ENCODE measurements at regions not wholly inside any gene's neighbourhood (a gene's known extent, or its start where the extent isn't known, plus 50 kb on each side); places are given as distances from the start of the nearest gene placed in this dataset.

GRCh38 chr4:108535757-108536156, 84.6 kb upstream of the RPL34 start:
- TF ChIP-seq, protein P1, sequence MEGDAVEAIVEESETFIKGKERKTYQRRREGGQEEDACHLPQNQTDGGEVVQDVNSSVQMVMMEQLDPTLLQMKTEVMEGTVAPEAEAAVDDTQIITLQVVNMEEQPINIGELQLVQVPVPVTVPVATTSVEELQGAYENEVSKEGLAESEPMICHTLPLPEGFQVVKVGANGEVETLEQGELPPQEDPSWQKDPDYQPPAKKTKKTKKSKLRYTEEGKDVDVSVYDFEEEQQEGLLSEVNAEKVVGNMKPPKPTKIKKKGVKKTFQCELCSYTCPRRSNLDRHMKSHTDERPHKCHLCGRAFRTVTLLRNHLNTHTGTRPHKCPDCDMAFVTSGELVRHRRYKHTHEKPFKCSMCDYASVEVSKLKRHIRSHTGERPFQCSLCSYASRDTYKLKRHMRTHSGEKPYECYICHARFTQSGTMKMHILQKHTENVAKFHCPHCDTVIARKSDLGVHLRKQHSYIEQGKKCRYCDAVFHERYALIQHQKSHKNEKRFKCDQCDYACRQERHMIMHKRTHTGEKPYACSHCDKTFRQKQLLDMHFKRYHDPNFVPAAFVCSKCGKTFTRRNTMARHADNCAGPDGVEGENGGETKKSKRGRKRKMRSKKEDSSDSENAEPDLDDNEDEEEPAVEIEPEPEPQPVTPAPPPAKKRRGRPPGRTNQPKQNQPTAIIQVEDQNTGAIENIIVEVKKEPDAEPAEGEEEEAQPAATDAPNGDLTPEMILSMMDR (conservative IDR thresholded peaks at IDR 0.05) = no peak
- peak overlapping the region; percentile 50 for H3K27ac ChIP-seq

GRCh38 chr4:108533876-108534275, 86.5 kb upstream of the RPL34 start:
- TF ChIP-seq, protein P1 (conservative IDR thresholded peaks at IDR 0.05) = no peak
- H3K27ac ChIP-seq = no peak overlapping the region

DNA sequence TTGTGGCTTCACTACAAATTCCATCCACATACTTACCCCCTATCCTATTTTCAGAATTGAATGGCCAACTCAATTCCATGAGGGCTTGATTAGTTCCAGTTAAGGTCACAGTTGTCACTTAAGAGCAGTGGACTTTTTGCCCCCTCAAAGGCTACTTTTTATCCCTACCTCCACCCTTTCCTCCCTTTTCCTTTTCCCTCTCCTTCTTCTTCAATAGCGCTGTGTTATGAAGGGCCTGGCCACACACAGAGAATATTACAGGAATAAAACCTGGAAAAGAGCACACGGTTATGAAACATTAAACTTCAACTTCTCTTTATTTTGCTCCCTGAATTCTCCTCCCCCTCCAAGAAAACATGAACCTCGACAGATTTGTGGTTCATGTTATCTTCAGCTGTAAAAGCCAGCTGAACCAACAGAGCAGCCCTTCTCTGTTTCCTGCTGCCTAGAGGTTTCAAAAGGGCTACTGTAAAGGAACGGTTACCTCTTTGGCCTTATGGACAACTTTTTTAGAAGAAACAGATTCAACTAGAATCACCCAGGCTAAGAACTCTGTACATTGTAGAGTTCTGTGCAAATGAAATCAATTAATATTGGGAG, 87.0 kb upstream of the RPL34 start:
- H3K27ac ChIP-seq = no peak overlapping the region
- TF ChIP-seq, protein P1 (conservative IDR thresholded peaks at IDR 0.05) = no peak

- H3K27ac ChIP-seq = no peak overlapping the region
- TF ChIP-seq, protein P1 (conservative IDR thresholded peaks at IDR 0.05) = no peak
These were observed 87.6 kb upstream of the RPL34 start for GRCh38 chr4:108532738-108533137.

GRCh38 chr4:108532187-108532586, 88.2 kb upstream of the RPL34 start:
- H3K27ac ChIP-seq = no peak overlapping the region
- TF ChIP-seq, protein P1 (conservative IDR thresholded peaks at IDR 0.05) = no peak

GRCh38 chr4:108531461-108531860, 88.9 kb upstream of the RPL34 start:
- no peak overlapping the region for H3K27ac ChIP-seq
- TF ChIP-seq, protein P1 (conservative IDR thresholded peaks at IDR 0.05) = no peak

GRCh38 chr4:108529984-108530905, 90.1 kb upstream of the RPL34 start:
- H3K27ac ChIP-seq = no peak overlapping the region
- TF ChIP-seq, protein P1 (conservative IDR thresholded peaks at IDR 0.05) = no peak
